ENCODE measurements at regions not wholly inside any gene's neighbourhood (a gene's known extent, or its start where the extent isn't known, plus 50 kb on each side); places are given as distances from the start of the nearest gene placed in this dataset.

- H3K4me1 ChIP-seq (ENCODE audit: control insufficient read depth in 1 of 2, insufficient read depth in 2 of 2, low read length in 2 of 2) = no peaks in the 10 kb centered on the region
- H3K9ac ChIP-seq (ENCODE audit: low read depth in 1 of 2, low read length in 2 of 2) = no peak overlapping the region
- H3K36me3 ChIP-seq (ENCODE audit: control insufficient read depth in 1 of 2, insufficient read depth in 2 of 2, low read length in 2 of 2) = no peaks in the 10 kb centered on the region
- no peak overlapping the region for H3K27ac ChIP-seq (ENCODE audit: low read depth, low read length)
- H3K27me3 ChIP-seq (ENCODE audit: control insufficient read depth in 1 of 2, insufficient read depth in 2 of 2, low read length in 2 of 2) = no peaks in the 10 kb centered on the region
- no peaks in the 10 kb centered on the region for H3K9me3 ChIP-seq (ENCODE audit: control insufficient read depth in 1 of 2, low read length in 2 of 2)
- H3K4me3 ChIP-seq (ENCODE audit: low read depth in 1 of 2, low read length in 2 of 2) = no peak overlapping the region
Observed at GRCh38 chr4:111610681-111611080, 534.6 kb upstream of the FAM241A start.

GRCh38 chr4:111618908-111619307, 526.3 kb upstream of the FAM241A start:
- Histone ChIP-seq H3K27ac (ENCODE audit: low read depth, low read length) (no peak overlapping the region), H3K4me3 (ENCODE audit: low read depth in 1 of 2, low read length in 2 of 2) (no peak overlapping the region), H3K27me3 (ENCODE audit: control insufficient read depth in 1 of 2, insufficient read depth in 2 of 2, low read length in 2 of 2) (no peaks in the 10 kb centered on the region), H3K9me3 (ENCODE audit: control insufficient read depth in 1 of 2, low read length in 2 of 2) (no peaks in the 10 kb centered on the region), H3K4me1 (ENCODE audit: control insufficient read depth in 1 of 2, insufficient read depth in 2 of 2, low read length in 2 of 2) (no peaks in the 10 kb centered on the region), H3K36me3 (ENCODE audit: control insufficient read depth in 1 of 2, insufficient read depth in 2 of 2, low read length in 2 of 2) (no peaks in the 10 kb centered on the region), H3K9ac (ENCODE audit: low read depth in 1 of 2, low read length in 2 of 2) (no peak overlapping the region)

GRCh38 chr4:111628437-111628836, 516.8 kb upstream of the FAM241A start:
- H3K4me3 ChIP-seq (ENCODE audit: low read depth in 1 of 2, low read length in 2 of 2) = no peak overlapping the region
- H3K27ac ChIP-seq (ENCODE audit: low read depth, low read length) = no peak overlapping the region
- H3K36me3 ChIP-seq (ENCODE audit: control insufficient read depth in 1 of 2, insufficient read depth in 2 of 2, low read length in 2 of 2) = no peaks in the 10 kb centered on the region
- H3K9me3 ChIP-seq (ENCODE audit: control insufficient read depth in 1 of 2, low read length in 2 of 2) = no peaks in the 10 kb centered on the region
- H3K27me3 ChIP-seq (ENCODE audit: control insufficient read depth in 1 of 2, insufficient read depth in 2 of 2, low read length in 2 of 2) = no peaks in the 10 kb centered on the region
- no peaks in the 10 kb centered on the region for H3K4me1 ChIP-seq (ENCODE audit: control insufficient read depth in 1 of 2, insufficient read depth in 2 of 2, low read length in 2 of 2)
- H3K9ac ChIP-seq (ENCODE audit: low read depth in 1 of 2, low read length in 2 of 2) = no peak overlapping the region

GRCh38 chr4:111630705-111631104, 514.5 kb upstream of the FAM241A start:
- Histone ChIP-seq H3K9ac (ENCODE audit: low read depth in 1 of 2, low read length in 2 of 2) (no peak overlapping the region), H3K9me3 (ENCODE audit: control insufficient read depth in 1 of 2, low read length in 2 of 2) (no peaks in the 10 kb centered on the region), H3K4me1 (ENCODE audit: control insufficient read depth in 1 of 2, insufficient read depth in 2 of 2, low read length in 2 of 2) (no peaks in the 10 kb centered on the region), H3K27ac (ENCODE audit: low read depth, low read length) (no peak overlapping the region), H3K36me3 (ENCODE audit: control insufficient read depth in 1 of 2, insufficient read depth in 2 of 2, low read length in 2 of 2) (no peaks in the 10 kb centered on the region), H3K27me3 (ENCODE audit: control insufficient read depth in 1 of 2, insufficient read depth in 2 of 2, low read length in 2 of 2) (no peaks in the 10 kb centered on the region), H3K4me3 (ENCODE audit: low read depth in 1 of 2, low read length in 2 of 2) (no peak overlapping the region)

GRCh38 chr4:111631215-111631999, 513.8 kb upstream of the FAM241A start:
- no peaks in the 10 kb centered on the region for H3K36me3 ChIP-seq (ENCODE audit: control insufficient read depth in 1 of 2, insufficient read depth in 2 of 2, low read length in 2 of 2)
- no peak overlapping the region for H3K9ac ChIP-seq (ENCODE audit: low read depth in 1 of 2, low read length in 2 of 2)
- no peaks in the 10 kb centered on the region for H3K4me1 ChIP-seq (ENCODE audit: control insufficient read depth in 1 of 2, insufficient read depth in 2 of 2, low read length in 2 of 2)
- no peaks in the 10 kb centered on the region for H3K9me3 ChIP-seq (ENCODE audit: control insufficient read depth in 1 of 2, low read length in 2 of 2)
- H3K27me3 ChIP-seq (ENCODE audit: control insufficient read depth in 1 of 2, insufficient read depth in 2 of 2, low read length in 2 of 2) = no peaks in the 10 kb centered on the region
- H3K27ac ChIP-seq (ENCODE audit: low read depth, low read length) = no peak overlapping the region
- H3K4me3 ChIP-seq (ENCODE audit: low read depth in 1 of 2, low read length in 2 of 2) = no peak overlapping the region

- no peak overlapping the region for H3K9ac ChIP-seq (ENCODE audit: low read depth in 1 of 2, low read length in 2 of 2)
- no peaks in the 10 kb centered on the region for H3K36me3 ChIP-seq (ENCODE audit: control insufficient read depth in 1 of 2, insufficient read depth in 2 of 2, low read length in 2 of 2)
- H3K4me3 ChIP-seq (ENCODE audit: low read depth in 1 of 2, low read length in 2 of 2) = no peak overlapping the region
- H3K4me1 ChIP-seq (ENCODE audit: control insufficient read depth in 1 of 2, insufficient read depth in 2 of 2, low read length in 2 of 2) = no peaks in the 10 kb centered on the region
- H3K9me3 ChIP-seq (ENCODE audit: control insufficient read depth in 1 of 2, low read length in 2 of 2) = no peaks in the 10 kb centered on the region
- no peaks in the 10 kb centered on the region for H3K27me3 ChIP-seq (ENCODE audit: control insufficient read depth in 1 of 2, insufficient read depth in 2 of 2, low read length in 2 of 2)
- H3K27ac ChIP-seq (ENCODE audit: low read depth, low read length) = no peak overlapping the region
Observed at GRCh38 chr4:111632641-111633151, 512.6 kb upstream of the FAM241A start.

GRCh38 chr4:111633663-111634266, 511.5 kb upstream of the FAM241A start:
- Histone ChIP-seq H3K9me3 (ENCODE audit: control insufficient read depth in 1 of 2, low read length in 2 of 2) (no peaks in the 10 kb centered on the region), H3K9ac (ENCODE audit: low read depth in 1 of 2, low read length in 2 of 2) (no peak overlapping the region), H3K4me1 (ENCODE audit: control insufficient read depth in 1 of 2, insufficient read depth in 2 of 2, low read length in 2 of 2) (no peaks in the 10 kb centered on the region), H3K27ac (ENCODE audit: low read depth, low read length) (no peak overlapping the region), H3K36me3 (ENCODE audit: control insufficient read depth in 1 of 2, insufficient read depth in 2 of 2, low read length in 2 of 2) (no peaks in the 10 kb centered on the region), H3K4me3 (ENCODE audit: low read depth in 1 of 2, low read length in 2 of 2) (no peak overlapping the region), H3K27me3 (ENCODE audit: control insufficient read depth in 1 of 2, insufficient read depth in 2 of 2, low read length in 2 of 2) (no peaks in the 10 kb centered on the region)

GRCh38 chr4:111635646-111636045, 509.6 kb upstream of the FAM241A start:
- Histone ChIP-seq H3K27me3 (ENCODE audit: control insufficient read depth in 1 of 2, insufficient read depth in 2 of 2, low read length in 2 of 2) (no peaks in the 10 kb centered on the region), H3K9me3 (ENCODE audit: control insufficient read depth in 1 of 2, low read length in 2 of 2) (no peaks in the 10 kb centered on the region), H3K27ac (ENCODE audit: low read depth, low read length) (no peak overlapping the region), H3K4me1 (ENCODE audit: control insufficient read depth in 1 of 2, insufficient read depth in 2 of 2, low read length in 2 of 2) (no peaks in the 10 kb centered on the region), H3K36me3 (ENCODE audit: control insufficient read depth in 1 of 2, insufficient read depth in 2 of 2, low read length in 2 of 2) (no peaks in the 10 kb centered on the region), H3K9ac (ENCODE audit: low read depth in 1 of 2, low read length in 2 of 2) (no peak overlapping the region), H3K4me3 (ENCODE audit: low read depth in 1 of 2, low read length in 2 of 2) (no peak overlapping the region)

- Histone ChIP-seq H3K9me3 (ENCODE audit: control insufficient read depth in 1 of 2, low read length in 2 of 2) (no peaks in the 10 kb centered on the region), H3K27me3 (ENCODE audit: control insufficient read depth in 1 of 2, insufficient read depth in 2 of 2, low read length in 2 of 2) (no peaks in the 10 kb centered on the region), H3K4me1 (ENCODE audit: control insufficient read depth in 1 of 2, insufficient read depth in 2 of 2, low read length in 2 of 2) (no peaks in the 10 kb centered on the region), H3K4me3 (ENCODE audit: low read depth in 1 of 2, low read length in 2 of 2) (no peak overlapping the region), H3K27ac (ENCODE audit: low read depth, low read length) (no peak overlapping the region), H3K9ac (ENCODE audit: low read depth in 1 of 2, low read length in 2 of 2) (no peak overlapping the region), H3K36me3 (ENCODE audit: control insufficient read depth in 1 of 2, insufficient read depth in 2 of 2, low read length in 2 of 2) (no peaks in the 10 kb centered on the region)
Observed at GRCh38 chr4:111636961-111637585, 508.2 kb upstream of the FAM241A start.

GRCh38 chr4:111639120-111639690, 506.0 kb upstream of the FAM241A start:
- no peak overlapping the region for H3K9ac ChIP-seq (ENCODE audit: low read depth in 1 of 2, low read length in 2 of 2)
- H3K4me1 ChIP-seq (ENCODE audit: control insufficient read depth in 1 of 2, insufficient read depth in 2 of 2, low read length in 2 of 2) = no peaks in the 10 kb centered on the region
- no peaks in the 10 kb centered on the region for H3K9me3 ChIP-seq (ENCODE audit: control insufficient read depth in 1 of 2, low read length in 2 of 2)
- no peak overlapping the region for H3K4me3 ChIP-seq (ENCODE audit: low read depth in 1 of 2, low read length in 2 of 2)
- no peaks in the 10 kb centered on the region for H3K36me3 ChIP-seq (ENCODE audit: control insufficient read depth in 1 of 2, insufficient read depth in 2 of 2, low read length in 2 of 2)
- H3K27me3 ChIP-seq (ENCODE audit: control insufficient read depth in 1 of 2, insufficient read depth in 2 of 2, low read length in 2 of 2) = no peaks in the 10 kb centered on the region
- H3K27ac ChIP-seq (ENCODE audit: low read depth, low read length) = no peak overlapping the region

All from duodenal mucosa (tissue), 2 donors.